ENCODE measurements at regions not wholly inside any gene's neighbourhood (a gene's known extent, or its start where the extent isn't known, plus 50 kb on each side); places are given as distances from the start of the nearest gene placed in this dataset.

GRCh38 chr5:148951612-148952011 lies 111.2 kb downstream of the SH3TC2 start:
- DNase-seq, result no peak

GRCh38 chr5:148952097-148952867 lies 110.6 kb downstream of the SH3TC2 start:
- DNase-seq, result no peak

- no peak for DNase-seq
Observed at GRCh38 chr5:148953711-148954110, 109.2 kb downstream of the SH3TC2 start.
